ENCODE measurements at regions not wholly inside any gene's neighbourhood (a gene's known extent, or its start where the extent isn't known, plus 50 kb on each side); places are given as distances from the start of the nearest gene placed in this dataset.

- TF ChIP-seq CTCF (conservative IDR thresholded peaks at IDR 0.05; ENCODE audit: low read length): no peak
- no peak overlapping the region for H3K4me3 ChIP-seq (ENCODE audit: low read length)
- no peak for DNase-seq (ENCODE audit: low read depth)
Measured at GRCh38 chr6:40759264-40759663, 172.1 kb upstream of the LRFN2 start.

DNA sequence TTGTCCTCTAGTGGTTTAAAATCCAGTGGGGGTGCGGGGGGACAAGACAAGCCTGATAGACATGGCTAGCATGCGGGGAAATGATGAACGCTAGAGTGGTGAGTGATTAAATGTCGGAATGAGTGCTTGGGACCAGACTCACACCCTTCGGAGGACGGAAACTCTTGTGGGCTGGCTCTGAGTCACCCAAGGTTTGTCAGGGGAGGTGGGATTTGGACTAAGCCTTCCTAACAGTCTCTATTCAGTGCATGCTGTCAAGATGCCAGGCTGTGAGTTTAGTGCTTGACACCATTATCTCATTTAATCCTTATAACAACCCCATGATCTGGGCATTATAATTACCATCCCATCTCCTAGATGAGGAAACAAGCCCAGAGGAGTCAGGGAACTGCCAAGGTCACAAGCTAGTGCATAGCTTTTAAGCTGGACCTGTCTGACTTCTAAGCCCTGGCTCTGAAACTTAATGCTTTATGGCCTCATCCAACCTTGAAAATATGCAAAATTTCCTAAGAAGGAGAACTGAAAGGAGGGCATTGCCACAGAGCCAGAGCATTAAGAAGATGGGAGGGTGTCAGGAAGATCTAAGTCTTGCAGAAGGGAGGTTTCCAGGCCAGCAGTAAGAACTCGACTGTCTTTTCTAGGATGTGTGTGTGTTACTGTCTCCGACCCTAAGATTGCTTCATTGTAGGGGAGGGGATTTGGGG, 168.7 kb upstream of the LRFN2 start:
- no peak overlapping the region for H3K4me3 ChIP-seq (ENCODE audit: low read length)
- DNase-seq (ENCODE audit: low read depth): peak; percentile 51
- TF ChIP-seq CTCF (conservative IDR thresholded peaks at IDR 0.05; ENCODE audit: low read length): no peak

DNA sequence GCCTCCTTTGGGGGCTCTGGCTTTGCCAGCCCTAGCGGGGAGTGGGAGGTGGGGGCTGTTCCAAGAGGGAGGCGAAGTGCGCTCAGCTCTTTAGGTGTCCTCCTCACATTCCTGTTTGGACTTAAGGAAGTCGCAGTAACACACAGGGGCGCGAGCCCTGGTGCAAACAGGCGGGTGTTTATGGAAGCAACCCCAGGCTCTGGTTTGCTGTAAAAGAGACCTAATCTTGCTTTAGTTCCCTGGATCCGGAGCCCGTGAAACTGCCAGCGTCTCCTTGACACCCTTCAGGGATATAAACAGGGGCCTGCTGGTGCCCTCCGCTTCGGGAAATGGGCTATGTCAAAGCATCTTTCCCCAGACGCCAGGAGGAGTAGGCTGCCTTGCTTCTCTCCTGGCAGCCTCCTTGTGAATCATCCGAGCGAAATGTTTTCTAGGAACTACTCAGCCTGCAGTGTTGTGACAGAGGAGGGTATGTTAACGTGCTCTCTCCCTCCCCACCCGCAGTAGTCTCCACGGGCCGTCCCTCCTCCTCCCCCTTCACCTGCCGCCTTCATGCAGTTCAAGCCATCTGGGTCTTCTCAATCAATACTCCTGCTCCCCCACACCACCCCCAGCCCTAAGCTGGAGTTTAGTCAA, 168.0 kb upstream of the LRFN2 start:
- H3K4me3 ChIP-seq (ENCODE audit: low read length): no peak overlapping the region
- DNase-seq (ENCODE audit: low read depth): peak; percentile 65
- peak; percentile 30 for TF ChIP-seq CTCF (conservative IDR thresholded peaks at IDR 0.05; ENCODE audit: low read length)

- DNase-seq (ENCODE audit: low read depth): no peak
- no peak overlapping the region for H3K4me3 ChIP-seq (ENCODE audit: low read length)
- no peak for TF ChIP-seq CTCF (conservative IDR thresholded peaks at IDR 0.05; ENCODE audit: low read length)
Measured at GRCh38 chr6:40754461-40755045, 167.4 kb upstream of the LRFN2 start.

DNA sequence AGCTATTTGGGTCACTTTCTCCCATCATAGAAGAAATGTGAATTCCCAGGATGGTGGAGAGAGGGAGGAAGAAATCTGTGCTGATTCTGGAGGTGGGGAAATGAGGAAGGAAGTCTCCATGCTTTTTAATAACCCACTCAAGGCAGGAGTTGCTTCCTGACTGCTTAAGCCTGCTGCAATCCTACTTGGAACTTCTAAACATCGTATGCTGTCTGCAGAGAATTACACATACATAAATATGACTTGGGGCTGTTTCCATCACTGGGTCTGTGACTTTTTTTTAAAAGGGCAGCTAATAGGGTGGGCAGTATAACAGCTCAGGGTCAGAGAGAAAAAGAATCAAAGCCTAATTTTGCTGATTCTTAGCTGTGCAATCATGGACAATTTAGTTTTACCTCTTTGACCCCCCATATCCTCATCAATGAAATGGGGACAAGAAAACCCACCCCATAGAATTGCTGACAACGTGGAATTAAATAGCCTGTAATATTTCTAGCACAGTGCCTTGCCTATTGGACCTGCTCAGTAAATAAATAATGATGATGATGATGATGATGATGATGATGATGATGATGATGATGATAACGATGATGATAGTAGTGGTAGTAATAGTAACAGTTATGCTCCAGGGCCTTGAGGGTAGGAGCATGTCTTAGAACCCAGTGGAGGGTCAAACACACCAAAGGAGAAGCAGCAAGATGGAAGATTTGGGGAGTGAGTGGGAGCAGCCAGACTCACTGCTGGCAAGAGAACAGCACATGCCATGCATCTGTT, 166.7 kb upstream of the LRFN2 start:
- DNase-seq (ENCODE audit: low read depth): no peak
- H3K4me3 ChIP-seq (ENCODE audit: low read length): no peak overlapping the region
- no peak for TF ChIP-seq CTCF (conservative IDR thresholded peaks at IDR 0.05; ENCODE audit: low read length)

- H3K4me3 ChIP-seq (ENCODE audit: low read length): no peak overlapping the region
- no peak for TF ChIP-seq CTCF (conservative IDR thresholded peaks at IDR 0.05; ENCODE audit: low read length)
- DNase-seq (ENCODE audit: low read depth): no peak
Measured at GRCh38 chr6:40753048-40753447, 165.9 kb upstream of the LRFN2 start.
